Hepatocyte (in vitro differentiated cells): ENCODE measurements at regions not wholly inside any gene's neighbourhood (a gene's known extent, or its start where the extent isn't known, plus 50 kb on each side); places are given as distances from the start of the nearest gene placed in this dataset.

ENCODE experiments used
- EZH2 ChIP-seq: fragments of 200-600 bp; sonication (generic); IDR thresholded peaks from 2 replicates; pipeline ENCODE4 v1.6.1; 2016; ENCODE audit warnings: antibody characterized with exemption, mild to moderate bottlenecking, borderline replicate concordance
- TF ChIP-seq, protein P1 (sequence below): fragments of 200-600 bp; sonication (generic); IDR thresholded peaks from 2 replicates; pipeline ENCODE4 v1.5.1; 2016; ENCODE audit warnings: antibody characterized with exemption, mild to moderate bottlenecking; ENCODE audit not compliant: poor library complexity

DNA sequence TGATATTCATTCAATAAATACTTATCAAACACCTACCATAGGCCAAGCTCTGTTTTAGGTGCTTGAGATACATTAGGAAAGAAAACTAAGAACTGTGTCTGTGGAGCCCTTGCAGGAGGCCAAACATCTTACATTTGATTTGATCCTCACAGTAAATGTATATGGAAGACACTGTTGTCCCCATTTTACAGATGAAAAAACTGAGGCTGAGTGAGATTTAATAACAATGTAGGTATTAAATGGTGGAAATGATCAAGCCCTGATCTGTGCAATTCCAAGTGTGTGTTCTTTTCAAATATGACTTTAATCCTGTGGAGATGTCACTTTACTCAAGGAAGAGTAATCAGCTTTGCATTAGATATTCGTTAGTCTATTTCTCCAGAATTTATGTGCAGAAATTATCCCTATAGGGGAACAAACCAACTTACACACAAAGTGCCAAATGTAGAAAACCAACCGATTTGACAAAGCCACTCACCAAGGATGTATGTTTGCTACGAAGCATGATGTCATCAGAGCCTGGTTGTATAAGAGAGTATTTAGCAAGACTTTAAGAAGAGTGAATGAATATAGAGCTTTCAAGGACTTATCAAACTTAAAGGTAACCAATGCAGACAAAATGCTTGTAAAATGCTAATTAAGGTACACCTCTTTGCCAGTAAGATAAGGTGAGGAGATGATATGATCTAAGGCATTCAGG lies 153.9 kb upstream of the NFIB start:
- TF ChIP-seq, protein P1, sequence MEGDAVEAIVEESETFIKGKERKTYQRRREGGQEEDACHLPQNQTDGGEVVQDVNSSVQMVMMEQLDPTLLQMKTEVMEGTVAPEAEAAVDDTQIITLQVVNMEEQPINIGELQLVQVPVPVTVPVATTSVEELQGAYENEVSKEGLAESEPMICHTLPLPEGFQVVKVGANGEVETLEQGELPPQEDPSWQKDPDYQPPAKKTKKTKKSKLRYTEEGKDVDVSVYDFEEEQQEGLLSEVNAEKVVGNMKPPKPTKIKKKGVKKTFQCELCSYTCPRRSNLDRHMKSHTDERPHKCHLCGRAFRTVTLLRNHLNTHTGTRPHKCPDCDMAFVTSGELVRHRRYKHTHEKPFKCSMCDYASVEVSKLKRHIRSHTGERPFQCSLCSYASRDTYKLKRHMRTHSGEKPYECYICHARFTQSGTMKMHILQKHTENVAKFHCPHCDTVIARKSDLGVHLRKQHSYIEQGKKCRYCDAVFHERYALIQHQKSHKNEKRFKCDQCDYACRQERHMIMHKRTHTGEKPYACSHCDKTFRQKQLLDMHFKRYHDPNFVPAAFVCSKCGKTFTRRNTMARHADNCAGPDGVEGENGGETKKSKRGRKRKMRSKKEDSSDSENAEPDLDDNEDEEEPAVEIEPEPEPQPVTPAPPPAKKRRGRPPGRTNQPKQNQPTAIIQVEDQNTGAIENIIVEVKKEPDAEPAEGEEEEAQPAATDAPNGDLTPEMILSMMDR = no peak
- TF ChIP-seq EZH2 = no peak
